Fibroblast of skin of left quadriceps (primary cell): ENCODE measurements at regions not wholly inside any gene's neighbourhood (a gene's known extent, or its start where the extent isn't known, plus 50 kb on each side); places are given as distances from the start of the nearest gene placed in this dataset.
A peak's percentile ranks its signal among the peaks of the same experiment; 100 is the strongest.

Source experiments
- DNase-seq, 2 experiments: peaks; one replicate each; pipeline ENCODE4 v3.0.0-alpha.2; 2013; ENCODE audit warnings: low read depth in 2 of 2

GRCh38 chr1:234554218-234554697 is 55.7 kb downstream of the IRF2BP2 start:
- DNase-seq = no peak

DNA sequence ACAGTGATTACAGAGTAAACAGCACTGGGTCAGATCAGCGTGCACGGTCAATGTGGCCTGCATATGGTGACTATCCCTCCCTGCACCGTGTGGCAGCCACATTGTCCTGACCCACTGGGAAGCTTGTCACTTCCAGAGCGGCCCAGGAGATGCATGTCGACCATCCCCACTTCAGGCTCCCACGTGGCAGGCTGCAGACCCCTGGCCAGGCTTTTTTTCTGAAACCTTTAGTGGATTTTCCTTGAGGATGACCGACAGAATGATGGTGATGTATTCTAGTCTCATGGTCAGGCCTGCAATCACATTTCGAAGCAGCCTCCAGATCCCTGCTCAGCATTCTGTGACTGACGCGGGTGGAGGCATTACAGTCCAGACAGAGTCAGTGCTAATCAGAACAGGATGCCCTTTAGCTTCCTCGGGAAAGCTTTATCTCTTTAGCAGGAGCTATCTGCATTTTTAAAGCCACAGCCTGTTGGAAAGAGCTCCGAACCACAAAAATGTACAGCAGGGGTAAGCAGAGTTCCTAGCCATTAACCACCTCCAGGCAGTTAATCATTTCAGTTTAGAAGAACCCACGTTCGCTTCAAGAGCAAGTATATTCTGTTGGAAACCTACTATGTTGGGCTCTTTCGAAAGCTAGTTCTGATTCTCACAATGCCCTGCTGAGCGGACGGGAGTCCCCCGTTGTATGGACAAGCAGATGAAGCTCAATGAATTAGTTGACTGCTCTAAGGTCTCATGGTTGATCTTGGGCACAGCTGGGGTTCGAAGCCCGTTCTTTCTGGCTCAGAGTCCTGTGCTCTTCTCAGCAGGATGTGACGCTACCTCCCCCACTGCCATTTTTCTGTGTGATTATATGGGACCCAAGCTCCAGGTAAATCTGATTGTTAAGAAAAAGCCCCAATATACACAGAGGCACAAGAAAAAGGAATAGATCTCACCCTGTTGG is 56.5 kb downstream of the IRF2BP2 start:
- DNase-seq = peak; percentile 95

DNA sequence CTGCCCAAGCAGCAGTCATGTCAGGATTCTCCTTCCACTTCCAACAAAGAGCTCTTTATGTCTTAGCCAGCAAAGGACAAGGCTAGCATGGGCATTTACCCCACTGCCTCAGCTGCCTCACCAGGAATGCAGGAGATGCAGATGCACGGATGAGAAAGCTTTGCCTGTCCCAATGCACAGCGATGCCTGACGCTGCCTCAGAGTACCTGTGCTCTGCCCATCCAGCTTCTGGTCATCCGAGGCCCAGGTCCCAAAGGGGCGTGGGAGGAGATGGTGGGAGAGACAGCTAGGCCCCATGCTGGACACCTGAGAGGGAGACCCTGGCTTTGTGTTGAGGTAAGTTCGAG is 59.0 kb downstream of the IRF2BP2 start:
- DNase-seq = no peak

DNA sequence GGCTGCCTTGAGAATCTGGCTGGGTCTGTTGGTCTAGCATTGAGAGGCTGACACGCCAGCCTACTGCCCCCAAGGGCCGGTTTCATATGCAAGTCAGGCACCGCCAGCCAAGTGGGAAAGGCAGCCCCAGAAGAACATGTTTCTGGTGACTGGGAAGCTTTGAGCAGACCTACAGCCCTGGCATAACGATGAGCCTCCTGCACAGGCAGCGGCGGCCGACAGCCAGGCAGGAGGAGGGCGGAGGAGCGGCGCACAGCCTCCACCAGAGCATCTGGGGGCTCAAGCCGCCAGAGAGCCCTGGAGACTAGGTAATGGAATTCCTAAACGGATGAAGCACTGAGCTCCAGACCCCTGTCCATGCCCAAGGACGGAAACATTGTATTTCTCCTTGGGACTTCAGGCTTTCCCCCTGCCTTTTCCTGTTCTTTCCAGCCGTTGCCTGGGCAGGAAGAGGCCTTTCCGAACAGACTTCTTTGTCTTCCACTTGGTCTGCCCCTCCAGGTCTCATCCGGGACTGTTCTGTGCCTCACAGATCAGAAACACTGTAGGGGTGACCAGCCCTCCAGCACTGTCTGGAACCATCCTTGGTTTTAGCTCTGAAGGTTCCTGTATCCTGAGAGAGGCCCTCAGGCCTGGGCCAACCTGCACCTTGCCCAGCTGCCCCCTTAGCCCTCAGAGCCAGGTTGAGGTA is 59.5 kb downstream of the IRF2BP2 start:
- DNase-seq = no peak

DNA sequence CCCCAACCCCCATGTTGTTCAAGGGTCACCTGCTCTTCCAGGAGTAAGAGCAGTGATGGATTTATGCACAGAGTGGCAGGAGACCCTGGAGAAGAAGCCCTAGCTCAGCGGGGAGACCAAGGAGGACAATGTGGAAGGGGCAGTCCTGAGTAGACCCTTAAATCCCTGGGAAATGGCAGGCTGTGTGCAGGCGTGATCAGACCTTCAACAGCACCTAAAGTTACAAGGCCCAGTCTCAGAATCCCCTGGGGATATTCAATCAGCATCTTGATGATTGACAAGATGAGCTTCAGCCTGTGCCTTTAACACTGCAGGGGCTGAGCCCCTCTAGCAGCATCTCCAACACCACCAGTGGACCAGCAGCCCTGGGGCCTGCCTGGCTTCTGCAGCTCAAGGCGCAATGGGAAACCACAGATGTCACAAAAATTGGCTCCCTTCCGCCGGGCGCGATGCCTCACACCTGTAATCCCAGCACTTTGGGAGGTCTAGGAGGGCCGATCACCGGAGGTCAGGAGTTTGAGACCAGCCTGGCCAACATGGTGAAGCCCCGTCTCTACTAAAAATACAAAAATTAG is 60.4 kb downstream of the IRF2BP2 start:
- DNase-seq = no peak

- no peak for DNase-seq
These were observed 62.8 kb downstream of the IRF2BP2 start for GRCh38 chr1:234546890-234547788.

DNA sequence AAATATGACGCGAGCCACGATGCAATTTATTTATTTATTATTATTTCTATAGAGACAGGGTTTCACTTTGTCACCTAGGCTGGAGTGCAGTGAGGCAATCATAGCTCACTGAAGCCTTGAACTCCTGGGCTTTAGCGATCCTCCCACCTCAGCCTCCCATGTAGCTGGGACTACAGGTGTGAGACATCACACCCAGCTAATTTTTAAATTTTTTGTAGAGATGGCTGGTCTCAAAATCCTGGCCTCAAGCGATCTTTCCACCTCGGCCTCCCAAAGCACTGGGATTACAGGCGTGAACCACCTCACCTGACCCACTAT is 63.6 kb downstream of the IRF2BP2 start:
- DNase-seq = no peak

GRCh38 chr1:234545517-234546386 is 64.2 kb downstream of the IRF2BP2 start:
- no peak for DNase-seq

DNA sequence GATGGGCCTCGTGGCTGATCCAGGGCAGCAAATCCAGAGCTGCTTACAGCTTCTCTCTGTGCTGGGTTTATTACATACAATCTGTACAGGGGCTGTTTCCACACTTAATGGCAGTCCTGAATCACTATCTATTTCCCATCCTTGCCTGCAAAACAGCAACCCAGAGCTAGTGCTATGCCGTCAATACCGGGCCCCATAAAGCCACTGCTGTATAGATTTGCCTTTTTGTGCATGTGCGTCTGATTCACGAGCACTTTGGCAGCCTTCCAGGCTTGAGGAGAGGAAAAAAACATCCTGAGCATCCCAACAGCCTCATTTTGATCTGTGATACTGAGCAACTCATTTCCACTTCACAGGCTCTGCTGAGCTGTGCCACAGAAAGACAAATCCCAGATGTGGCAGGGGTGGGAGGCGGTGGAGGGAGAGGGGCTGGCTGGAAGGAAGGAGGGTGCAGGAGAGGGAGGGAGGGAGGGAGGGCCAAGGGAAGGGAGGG is 65.2 kb upstream of the TARBP1 start:
- DNase-seq = peak; percentile 99

DNA sequence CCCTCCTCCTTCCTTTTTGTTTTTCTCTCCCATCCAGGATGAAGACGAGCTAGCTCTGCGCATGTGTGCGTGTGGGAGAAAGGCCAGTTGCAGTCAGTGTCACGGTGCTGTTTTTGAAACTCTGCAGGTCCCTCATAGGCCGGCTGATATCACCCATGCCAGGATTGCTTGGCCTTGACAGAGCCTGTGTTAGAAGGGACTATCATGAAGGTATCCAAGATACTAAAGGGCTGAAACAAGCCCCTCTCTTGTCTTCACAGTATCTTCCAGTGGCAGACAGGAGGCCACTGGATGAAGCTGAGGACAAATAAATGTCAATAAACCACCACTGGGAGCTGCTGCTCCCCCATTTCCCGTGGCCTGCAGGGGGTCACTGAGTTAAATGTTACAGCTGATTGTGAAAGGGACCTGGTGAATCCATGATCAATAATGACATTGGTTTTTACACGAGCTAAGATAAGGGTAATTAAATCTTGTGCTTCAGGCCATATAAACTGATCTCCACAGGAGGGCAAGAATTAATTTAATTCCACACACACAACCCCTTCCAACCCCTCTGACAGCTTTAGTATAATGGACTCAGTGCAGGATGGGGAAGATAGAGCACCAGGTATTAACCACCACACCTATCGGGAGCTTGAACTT is 64.6 kb upstream of the TARBP1 start:
- DNase-seq = no peak

DNA sequence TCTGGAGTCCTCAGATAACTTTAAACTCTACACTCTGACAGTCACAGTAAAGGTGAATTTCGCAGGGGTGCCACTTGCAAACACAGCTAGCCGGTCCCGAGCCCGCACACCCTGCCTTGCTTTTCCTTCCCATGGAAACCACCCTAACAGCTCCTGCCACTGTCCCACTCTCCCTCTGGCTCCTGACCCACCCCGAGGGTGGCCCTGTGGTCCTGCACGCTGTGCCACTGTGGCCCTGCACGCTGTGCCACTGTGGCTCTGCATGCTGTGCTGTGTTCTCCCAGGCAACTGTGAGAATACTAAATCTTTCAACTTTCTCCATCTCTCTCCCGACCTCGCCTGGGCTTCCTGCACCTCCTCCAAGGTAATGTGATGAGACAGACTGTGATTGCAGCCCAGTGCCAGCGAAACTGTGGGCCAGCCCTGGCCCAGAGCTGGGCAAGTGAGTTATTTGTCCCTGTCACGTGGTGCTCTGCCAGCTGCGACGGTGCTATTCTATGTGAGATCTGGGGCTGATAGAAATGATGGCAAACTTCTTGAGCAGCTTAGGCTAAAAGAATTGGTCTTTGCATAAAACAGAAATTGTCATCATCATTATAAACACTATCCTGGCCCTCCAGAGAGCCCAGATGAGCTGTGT is 63.4 kb upstream of the TARBP1 start:
- DNase-seq = no peak

- DNase-seq = no peak
These were observed 62.5 kb upstream of the TARBP1 start for GRCh38 chr1:234541286-234541975.

DNA sequence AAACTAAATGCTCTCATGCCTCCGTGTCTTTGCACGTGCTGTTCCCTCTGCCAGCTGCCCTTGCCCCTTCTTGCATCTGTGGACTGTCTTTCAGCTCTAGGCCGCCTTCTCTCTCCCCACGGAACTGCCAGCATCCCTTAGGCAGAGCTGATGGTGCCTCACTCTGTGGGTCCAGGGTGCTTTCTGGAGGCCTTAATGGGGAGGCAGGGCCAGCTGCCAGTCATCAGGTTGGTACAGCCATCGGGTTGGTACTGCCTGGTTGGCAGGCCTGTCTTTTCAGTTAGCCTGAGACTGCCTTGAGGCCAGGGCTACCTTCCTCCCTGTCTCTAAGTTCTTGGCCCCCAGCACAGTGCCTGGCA is 61.4 kb upstream of the TARBP1 start:
- DNase-seq = no peak

DNA sequence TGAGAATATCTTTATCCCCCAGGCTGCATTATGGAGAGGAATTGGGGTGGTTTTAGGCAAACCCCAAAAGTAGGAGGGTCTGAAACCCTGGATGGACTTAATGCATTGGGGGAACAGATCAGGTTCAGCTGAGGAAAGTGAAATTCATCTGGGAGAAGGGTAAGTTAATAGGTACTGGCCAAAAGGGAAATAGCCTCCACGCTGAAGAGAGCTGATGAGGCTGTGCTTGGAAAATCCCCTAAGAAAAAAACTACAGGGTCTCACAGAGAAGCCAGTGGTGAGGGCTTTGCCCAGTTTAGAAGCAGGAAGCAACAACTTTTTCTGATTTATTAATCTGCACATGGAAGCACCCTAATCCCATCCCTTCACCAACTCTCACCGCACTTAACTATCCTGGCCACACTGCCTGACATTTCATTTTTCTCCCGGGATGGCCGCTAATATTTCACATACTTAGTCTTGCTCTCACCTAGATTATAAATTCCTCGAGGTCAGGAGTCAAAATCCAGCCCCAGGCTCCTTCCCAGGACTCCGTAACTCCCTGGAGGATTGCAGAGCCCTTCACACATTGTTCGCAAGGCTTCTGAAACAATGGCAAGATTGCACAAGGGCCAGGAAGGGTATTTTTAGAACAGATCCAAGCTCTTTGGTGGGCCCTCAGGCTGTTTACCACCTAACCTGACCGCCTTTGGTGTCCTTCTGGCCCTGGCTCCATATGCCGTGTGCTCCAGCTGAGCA is 60.9 kb upstream of the TARBP1 start:
- no peak for DNase-seq

DNA sequence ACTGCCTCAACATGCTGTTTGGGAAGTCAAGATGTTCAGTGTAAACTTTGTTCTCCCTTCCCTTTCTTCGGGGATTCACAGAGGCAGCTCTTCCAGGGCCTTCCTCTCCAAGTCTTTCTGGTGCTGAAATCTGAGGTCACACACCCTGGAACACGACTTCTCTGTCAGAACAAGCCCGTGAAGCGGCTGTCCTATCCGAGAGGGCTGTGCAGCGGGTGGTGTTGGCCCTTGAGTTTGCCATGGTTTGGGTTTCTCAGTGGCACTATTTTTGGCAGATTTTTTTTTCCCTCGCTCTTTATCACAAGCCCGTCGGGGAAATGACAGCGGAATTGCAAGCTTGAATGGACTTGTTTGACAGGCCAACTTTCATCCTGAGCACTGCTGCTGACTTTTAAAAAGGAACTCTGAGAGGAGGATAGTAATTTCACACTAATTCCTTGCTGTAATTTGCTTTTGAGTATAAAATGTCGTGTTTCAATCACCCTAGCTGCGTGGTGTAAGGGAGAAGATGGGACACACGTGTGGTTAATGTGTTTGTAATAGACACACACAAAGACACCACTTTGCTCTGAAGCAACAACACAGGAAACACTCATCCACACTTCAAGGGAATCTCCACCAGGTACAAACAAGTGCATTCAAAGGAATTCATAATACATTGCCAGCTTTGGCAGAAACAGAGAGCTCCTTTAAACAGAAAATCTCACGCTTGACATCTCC is 60.1 kb upstream of the TARBP1 start:
- no peak for DNase-seq

GRCh38 chr1:234538062-234538731 is 59.2 kb upstream of the TARBP1 start:
- DNase-seq = no peak

- no peak for DNase-seq
These were observed 58.3 kb upstream of the TARBP1 start for GRCh38 chr1:234537236-234537635.
